HL-60 (cell line): ENCODE measurements at regions not wholly inside any gene's neighbourhood (a gene's known extent, or its start where the extent isn't known, plus 50 kb on each side); places are given as distances from the start of the nearest gene placed in this dataset.
"Not testable (repeated sequence)": the region's sequence is repeated elsewhere in the genome, so short reads cannot be mapped to it uniquely, and the experiment has no call there.

Experiments
- DNase-seq, 2 experiments: peaks; one replicate each; pipeline ENCODE4 v3.0.0-alpha.2; 2010 to 2020; ENCODE audit warnings: low read depth in 1 of 2, low spot score in 1 of 2
- H3K27ac ChIP-seq: fragments of 250-450 bp; sonication (Bioruptor Pico); replicated peaks from 2 replicates; pipeline ENCODE4 v1.5.1; 2020; ENCODE audit warnings: mild to moderate bottlenecking, moderate library complexity
- H3K27me3 ChIP-seq: fragments of 250-450 bp; sonication (Bioruptor Pico); 2 replicates; pipeline ENCODE4 v1.5.1; 2021; ENCODE audit warnings: mild to moderate bottlenecking, moderate library complexity; ENCODE audit not compliant: insufficient read depth, poor library complexity, severe bottlenecking
- H3K4me3 ChIP-seq: replicated peaks from 2 replicates; pipeline ENCODE4 v1.5.1; 2011; ENCODE audit warnings: mild to moderate bottlenecking, control low read depth, low read length; ENCODE audit not compliant: insufficient read depth
- CTCF ChIP-seq: IDR thresholded peaks from one replicate; pipeline ENCODE4 v1.5.1; 2011; ENCODE audit warnings: low read length, control low read depth, inconsistent platforms; ENCODE audit not compliant: insufficient read depth
- GABPA ChIP-seq: IDR thresholded peaks from 2 replicates; pipeline ENCODE4 v1.6.1; 2012; ENCODE audit warnings: low read depth
- POLR2AphosphoS5 ChIP-seq: IDR thresholded peaks from 2 replicates; pipeline ENCODE4 v1.6.1; 2012; ENCODE audit warnings: low read depth
- SPI1 ChIP-seq: IDR thresholded peaks from 2 replicates; pipeline ENCODE4 v1.6.1; 2012; ENCODE audit warnings: low read depth, mild to moderate bottlenecking, borderline replicate concordance
- TF ChIP-seq, protein P1 (sequence below): IDR thresholded peaks from 2 replicates; pipeline ENCODE4 v1.6.1; 2012; ENCODE audit warnings: low read depth; ENCODE audit not compliant: insufficient replicate concordance

GRCh38 chr12:78278706-78279190, 448.1 kb downstream of the NAV3 start:
- H3K4me3 ChIP-seq: no peak overlapping the region
- no peaks in the 10 kb centered on the region for H3K27me3 ChIP-seq
- no peak overlapping the region for H3K27ac ChIP-seq
- DNase-seq: no peak
- TF ChIP-seq SPI1 (no peak), GABPA (no peak), CTCF (no peak)
- TF ChIP-seq, protein P1, sequence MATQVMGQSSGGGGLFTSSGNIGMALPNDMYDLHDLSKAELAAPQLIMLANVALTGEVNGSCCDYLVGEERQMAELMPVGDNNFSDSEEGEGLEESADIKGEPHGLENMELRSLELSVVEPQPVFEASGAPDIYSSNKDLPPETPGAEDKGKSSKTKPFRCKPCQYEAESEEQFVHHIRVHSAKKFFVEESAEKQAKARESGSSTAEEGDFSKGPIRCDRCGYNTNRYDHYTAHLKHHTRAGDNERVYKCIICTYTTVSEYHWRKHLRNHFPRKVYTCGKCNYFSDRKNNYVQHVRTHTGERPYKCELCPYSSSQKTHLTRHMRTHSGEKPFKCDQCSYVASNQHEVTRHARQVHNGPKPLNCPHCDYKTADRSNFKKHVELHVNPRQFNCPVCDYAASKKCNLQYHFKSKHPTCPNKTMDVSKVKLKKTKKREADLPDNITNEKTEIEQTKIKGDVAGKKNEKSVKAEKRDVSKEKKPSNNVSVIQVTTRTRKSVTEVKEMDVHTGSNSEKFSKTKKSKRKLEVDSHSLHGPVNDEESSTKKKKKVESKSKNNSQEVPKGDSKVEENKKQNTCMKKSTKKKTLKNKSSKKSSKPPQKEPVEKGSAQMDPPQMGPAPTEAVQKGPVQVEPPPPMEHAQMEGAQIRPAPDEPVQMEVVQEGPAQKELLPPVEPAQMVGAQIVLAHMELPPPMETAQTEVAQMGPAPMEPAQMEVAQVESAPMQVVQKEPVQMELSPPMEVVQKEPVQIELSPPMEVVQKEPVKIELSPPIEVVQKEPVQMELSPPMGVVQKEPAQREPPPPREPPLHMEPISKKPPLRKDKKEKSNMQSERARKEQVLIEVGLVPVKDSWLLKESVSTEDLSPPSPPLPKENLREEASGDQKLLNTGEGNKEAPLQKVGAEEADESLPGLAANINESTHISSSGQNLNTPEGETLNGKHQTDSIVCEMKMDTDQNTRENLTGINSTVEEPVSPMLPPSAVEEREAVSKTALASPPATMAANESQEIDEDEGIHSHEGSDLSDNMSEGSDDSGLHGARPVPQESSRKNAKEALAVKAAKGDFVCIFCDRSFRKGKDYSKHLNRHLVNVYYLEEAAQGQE: no peak

- no peaks in the 10 kb centered on the region for H3K27me3 ChIP-seq
- DNase-seq: no peak
- H3K4me3 ChIP-seq: no peak overlapping the region
- no peak for TF ChIP-seq GABPA
- no peak for TF ChIP-seq CTCF
- TF ChIP-seq, protein P1: no peak
- TF ChIP-seq SPI1: no peak
- no peak for TF ChIP-seq POLR2AphosphoS5
- no peak overlapping the region for H3K27ac ChIP-seq
Observed at GRCh38 chr12:78279567-78279966, 448.9 kb downstream of the NAV3 start.

GRCh38 chr12:78281102-78281501, 450.4 kb downstream of the NAV3 start:
- not testable (repeated sequence) for H3K27ac ChIP-seq, H3K4me3 ChIP-seq, DNase-seq, H3K27me3 ChIP-seq

- H3K27me3 ChIP-seq: no peaks in the 10 kb centered on the region
- DNase-seq: no peak
- H3K27ac ChIP-seq: no peak overlapping the region
- TF ChIP-seq, protein P1: no peak
- TF ChIP-seq GABPA: no peak
- no peak for TF ChIP-seq POLR2AphosphoS5
- no peak overlapping the region for H3K4me3 ChIP-seq
Observed at GRCh38 chr12:78284417-78284816, 453.7 kb downstream of the NAV3 start.
